ENCODE measurements at regions not wholly inside any gene's neighbourhood (a gene's known extent, or its start where the extent isn't known, plus 50 kb on each side); places are given as distances from the start of the nearest gene placed in this dataset.
"Not testable (repeated sequence)": the region's sequence is repeated elsewhere in the genome, so short reads cannot be mapped to it uniquely, and the experiment has no call there.

DNA sequence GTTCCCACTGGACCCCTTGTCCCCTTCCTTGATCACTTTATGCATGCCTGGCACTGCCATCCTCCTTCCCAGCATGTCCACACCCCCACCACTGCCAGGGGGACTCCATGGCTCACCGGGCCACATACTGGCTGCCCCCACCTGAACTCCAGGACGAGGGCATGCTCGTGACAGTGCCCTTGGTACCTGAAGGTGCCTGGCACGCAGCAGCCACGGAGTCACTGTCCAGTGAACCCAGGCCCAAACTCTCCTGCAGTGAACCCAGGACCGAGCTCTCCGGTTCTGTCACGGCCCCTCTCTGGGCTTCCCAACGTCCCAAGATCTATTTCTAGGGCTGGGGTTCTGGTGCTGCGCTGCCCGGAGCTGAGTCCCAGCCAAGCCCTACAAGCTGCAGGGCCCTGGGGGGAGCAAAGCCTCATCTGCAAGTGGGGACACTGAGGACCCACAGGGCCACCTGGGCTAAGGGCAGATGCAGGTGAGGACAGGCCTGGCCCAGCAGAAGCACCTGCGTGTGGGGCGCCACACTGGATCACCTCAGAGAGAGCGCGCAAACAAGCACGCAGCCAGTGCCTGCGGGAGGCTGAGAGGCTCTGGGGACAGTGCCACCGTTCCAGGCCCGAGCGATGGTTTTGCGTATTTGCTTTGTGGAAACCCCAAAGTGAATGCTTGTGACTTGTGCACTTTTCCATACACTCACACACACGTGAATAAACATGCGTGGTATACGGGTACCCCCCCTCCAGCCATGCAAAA lies 5406.3 kb upstream of the TPTE start:
- H3K9me1 ChIP-seq (ENCODE audit: insufficient read depth, low read length); H2AFZ ChIP-seq (replicated peaks; ENCODE audit: low read length, poor library complexity); H3K18ac ChIP-seq (ENCODE audit: low read depth, low read length); H2AK5ac ChIP-seq (ENCODE audit: low read depth, low read length); H3K27ac ChIP-seq (ENCODE audit: insufficient read depth, low read length); H3K4me1 ChIP-seq (ENCODE audit: control insufficient read depth, insufficient read depth, low read length); H3K23ac ChIP-seq (ENCODE audit: low read depth, low read length); H3K56ac ChIP-seq (ENCODE audit: extremely low read depth, insufficient read depth, low read length); in situ Hi-C loops (cut with MboI; ENCODE audit: low sequenced_read_pairs); BruUV-seq (replicated peaks); H3K4me2 ChIP-seq (ENCODE audit: low read depth, low read length); H2BK5ac ChIP-seq (ENCODE audit: low read depth, low read length, poor library complexity, severe bottlenecking); H4K20me1 ChIP-seq (ENCODE audit: insufficient read depth, low read length); H3K4ac ChIP-seq (ENCODE audit: low read depth, low read length); ATAC-seq (ENCODE audit: low read depth); H4K91ac ChIP-seq (ENCODE audit: insufficient read depth, low read depth, low read length); H3K14ac ChIP-seq (replicated peaks; ENCODE audit: low read depth, low read length); POLR2A ChIA-PET (ENCODE audit: unreplicated experiment); H3K9ac ChIP-seq (ENCODE audit: low read depth, low read length); dilution Hi-C loops (cut with HindIII; ENCODE audit: low sequenced_read_pairs, unreplicated experiment); CTCF ChIA-PET; H2BK120ac ChIP-seq (ENCODE audit: low read depth, low read length); H2AK9ac ChIP-seq (replicated peaks; ENCODE audit: low read depth, low read length, poor library complexity); H3K36me3 ChIP-seq (ENCODE audit: control insufficient read depth, insufficient read depth, low read length); H2BK15ac ChIP-seq (ENCODE audit: low read depth, low read length); H3K79me1 ChIP-seq (ENCODE audit: low read depth in 1 of 2, low read length in 2 of 2); H3K27me3 ChIP-seq (ENCODE audit: control insufficient read depth, insufficient read depth, low read length); H3K4me3 ChIP-seq (ENCODE audit: insufficient read depth, low read depth, low read length); DNase-seq; intact Hi-C loops (cut with micrococcal nuclease); H3K9me3 ChIP-seq (ENCODE audit: control insufficient read depth, insufficient read depth, low read length); H4K8ac ChIP-seq (ENCODE audit: low read depth in 2 of 2, low read length in 2 of 2); H4K5ac ChIP-seq (ENCODE audit: low read depth, low read length); H2BK20ac ChIP-seq (ENCODE audit: low read depth, low read length): not testable (repeated sequence)
- WGBS, 2 experiments (ENCODE audit: extremely low coverage in 2 of 2, insufficient read length in 1 of 2) = no CpG with 5 or more reads among the region's 24 CpGs

DNA sequence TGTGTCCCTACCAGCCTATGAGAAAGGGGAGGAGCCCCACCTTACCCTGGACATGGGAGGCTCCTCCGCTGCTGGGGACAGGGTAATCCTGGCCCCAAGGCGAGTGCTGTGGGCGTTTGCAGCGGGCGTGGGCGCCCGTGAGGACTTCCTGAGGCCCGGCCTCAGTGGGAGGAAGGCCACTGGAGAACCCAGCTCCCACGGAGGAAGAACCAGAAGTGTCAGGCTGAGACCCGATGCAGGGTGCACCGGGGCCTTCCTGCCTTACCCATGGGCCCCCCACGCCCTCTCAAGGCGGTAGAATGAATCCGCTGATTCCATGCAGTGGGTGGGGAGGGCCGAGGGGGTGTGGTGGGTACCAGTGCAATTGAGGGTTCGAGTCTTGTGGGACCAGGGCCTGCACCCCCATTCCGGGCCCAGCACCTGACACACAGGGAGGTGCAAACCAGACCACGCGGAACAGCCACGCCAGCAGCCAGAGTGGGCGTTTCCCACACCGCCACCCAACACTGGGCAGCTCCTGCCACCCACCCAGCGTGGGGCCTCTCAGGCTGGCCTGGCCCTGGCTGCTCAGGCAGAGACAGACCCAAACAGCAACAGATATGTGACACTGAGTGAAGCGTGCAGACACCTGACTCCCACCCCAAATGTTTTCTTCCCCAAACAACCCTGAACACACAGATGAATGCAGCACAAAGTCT lies 5405.6 kb upstream of the TPTE start:
- H4K8ac ChIP-seq (ENCODE audit: low read depth in 2 of 2, low read length in 2 of 2); H3K27me3 ChIP-seq (ENCODE audit: control insufficient read depth, insufficient read depth, low read length); H3K23ac ChIP-seq (ENCODE audit: low read depth, low read length); H3K27ac ChIP-seq (ENCODE audit: insufficient read depth, low read length); H2AFZ ChIP-seq (replicated peaks; ENCODE audit: low read length, poor library complexity); ATAC-seq (ENCODE audit: low read depth); H3K18ac ChIP-seq (ENCODE audit: low read depth, low read length); DNase-seq; H3K4me1 ChIP-seq (ENCODE audit: control insufficient read depth, insufficient read depth, low read length); H3K9me3 ChIP-seq (ENCODE audit: control insufficient read depth, insufficient read depth, low read length); BruUV-seq (replicated peaks); H2BK15ac ChIP-seq (ENCODE audit: low read depth, low read length); dilution Hi-C loops (cut with HindIII; ENCODE audit: low sequenced_read_pairs, unreplicated experiment); H2BK5ac ChIP-seq (ENCODE audit: low read depth, low read length, poor library complexity, severe bottlenecking); H4K5ac ChIP-seq (ENCODE audit: low read depth, low read length); H2AK9ac ChIP-seq (replicated peaks; ENCODE audit: low read depth, low read length, poor library complexity); H2BK120ac ChIP-seq (ENCODE audit: low read depth, low read length); H2BK20ac ChIP-seq (ENCODE audit: low read depth, low read length); H4K91ac ChIP-seq (ENCODE audit: insufficient read depth, low read depth, low read length); CTCF ChIA-PET; H3K79me1 ChIP-seq (ENCODE audit: low read depth in 1 of 2, low read length in 2 of 2); H3K9ac ChIP-seq (ENCODE audit: low read depth, low read length); in situ Hi-C loops (cut with MboI; ENCODE audit: low sequenced_read_pairs); H3K9me1 ChIP-seq (ENCODE audit: insufficient read depth, low read length); H3K14ac ChIP-seq (replicated peaks; ENCODE audit: low read depth, low read length); H3K4me3 ChIP-seq (ENCODE audit: insufficient read depth, low read depth, low read length); H3K4me2 ChIP-seq (ENCODE audit: low read depth, low read length); H2AK5ac ChIP-seq (ENCODE audit: low read depth, low read length); H3K4ac ChIP-seq (ENCODE audit: low read depth, low read length); intact Hi-C loops (cut with micrococcal nuclease); H4K20me1 ChIP-seq (ENCODE audit: insufficient read depth, low read length); H3K36me3 ChIP-seq (ENCODE audit: control insufficient read depth, insufficient read depth, low read length); H3K56ac ChIP-seq (ENCODE audit: extremely low read depth, insufficient read depth, low read length); POLR2A ChIA-PET (ENCODE audit: unreplicated experiment): not testable (repeated sequence)
- WGBS, 2 experiments (ENCODE audit: extremely low coverage in 2 of 2, insufficient read length in 1 of 2) = no CpG with 5 or more reads among the region's 24 CpGs

All from IMR-90 (cell line).